GM21423 (cell line): ENCODE measurements at regions not wholly inside any gene's neighbourhood (a gene's known extent, or its start where the extent isn't known, plus 50 kb on each side); places are given as distances from the start of the nearest gene placed in this dataset.

Source experiments
- ATAC-seq: cut with Tn5 transposase; IDR thresholded peaks from one replicate; pipeline ENCODE4 v1.9.1; 2021; ENCODE audit warnings: mild to moderate bottlenecking, moderate library complexity; ENCODE audit not compliant: unreplicated experiment

DNA sequence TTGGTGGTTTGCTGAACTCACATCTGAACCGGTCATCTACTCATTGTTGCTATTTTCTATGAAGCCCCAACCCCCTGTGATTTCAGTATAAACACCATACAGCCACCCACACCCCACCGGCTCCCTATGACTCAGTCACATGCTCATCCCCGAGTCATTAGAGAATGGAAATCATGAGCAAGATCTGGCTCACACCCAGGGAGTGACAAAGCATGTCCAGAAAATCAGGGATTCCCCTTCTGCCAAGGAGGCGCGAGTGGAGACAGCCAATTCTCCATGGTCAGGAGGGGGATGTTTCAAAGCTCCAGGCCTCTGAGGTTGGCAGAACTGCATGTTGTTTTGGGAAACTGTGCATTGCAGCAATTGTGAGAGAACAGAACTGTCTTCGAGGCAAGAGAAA, 657.5 kb upstream of the TBX3 start:
- ATAC-seq, result no peak

DNA sequence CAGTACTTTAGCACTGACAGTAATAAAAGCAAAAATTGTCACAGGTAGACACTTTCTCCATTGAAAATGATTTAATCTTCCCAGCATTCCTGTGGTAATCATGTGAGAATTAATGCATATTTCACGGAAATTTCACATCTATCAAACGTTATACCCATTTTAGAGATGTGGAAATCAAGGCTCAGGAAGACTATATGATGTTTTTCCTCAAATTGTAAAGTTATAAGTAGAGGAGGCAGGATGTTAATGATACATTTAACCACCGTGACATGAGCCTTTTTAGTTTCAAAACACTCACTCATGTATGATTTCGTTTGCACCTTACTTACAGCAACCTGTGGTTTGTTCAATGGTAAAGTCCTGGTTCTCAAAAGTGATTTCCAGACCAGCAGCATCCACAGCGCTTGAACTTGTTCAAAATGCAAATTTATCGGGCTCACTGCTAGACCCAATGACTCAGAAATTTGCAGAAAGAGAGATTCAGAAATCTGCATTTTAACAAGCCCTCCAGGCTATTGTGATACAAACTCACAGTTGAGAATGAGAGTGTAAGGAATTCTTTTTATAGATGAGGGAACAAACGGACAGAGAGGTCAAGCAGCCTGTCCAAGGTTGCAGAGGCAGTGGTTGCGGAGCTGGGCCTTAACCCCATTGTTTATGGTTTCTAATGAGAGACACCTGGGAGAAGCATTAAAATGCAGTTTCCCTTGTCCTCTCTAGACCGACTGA, 654.8 kb upstream of the TBX3 start:
- ATAC-seq, result no peak

DNA sequence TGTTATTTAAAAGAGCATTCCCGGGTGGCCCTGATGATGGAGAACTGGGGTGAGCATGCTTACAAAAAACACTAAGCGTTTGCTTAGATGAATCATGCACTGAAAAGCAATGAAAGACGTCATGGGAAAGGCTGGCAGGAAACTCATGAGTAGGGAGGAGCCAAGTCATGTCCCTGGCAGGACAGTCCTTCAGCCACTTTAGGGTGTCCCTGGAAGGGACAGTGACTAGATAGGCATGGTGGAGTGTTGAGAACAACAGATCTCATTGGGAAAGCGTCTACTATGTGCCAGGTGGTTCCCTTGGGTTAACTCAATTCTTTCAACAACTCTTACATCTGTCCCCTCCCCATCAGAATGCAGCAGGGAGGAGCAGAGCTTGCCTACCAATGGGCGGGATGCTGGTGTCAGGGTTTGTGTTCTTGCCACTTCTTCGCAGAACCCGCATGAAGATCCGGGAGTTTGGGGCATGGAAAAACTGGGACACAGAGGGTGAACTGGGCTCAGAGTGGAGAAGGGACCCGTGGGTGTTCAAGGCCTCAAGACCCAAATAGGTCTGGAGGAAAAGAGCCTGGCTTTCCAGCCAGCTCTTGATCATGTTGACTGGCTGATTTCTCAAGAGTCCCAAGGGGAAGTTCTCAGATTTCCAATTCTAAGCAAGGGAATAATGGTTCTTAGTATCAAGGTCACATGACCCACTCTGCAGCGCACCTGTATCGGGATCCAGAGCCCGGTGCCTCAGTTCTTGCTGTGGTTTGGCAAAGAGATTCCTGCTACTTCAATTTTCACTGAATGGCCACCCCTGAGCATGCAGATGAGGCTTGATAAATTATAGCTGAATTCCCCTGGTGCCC, 653.9 kb upstream of the TBX3 start:
- ATAC-seq, result no peak

DNA sequence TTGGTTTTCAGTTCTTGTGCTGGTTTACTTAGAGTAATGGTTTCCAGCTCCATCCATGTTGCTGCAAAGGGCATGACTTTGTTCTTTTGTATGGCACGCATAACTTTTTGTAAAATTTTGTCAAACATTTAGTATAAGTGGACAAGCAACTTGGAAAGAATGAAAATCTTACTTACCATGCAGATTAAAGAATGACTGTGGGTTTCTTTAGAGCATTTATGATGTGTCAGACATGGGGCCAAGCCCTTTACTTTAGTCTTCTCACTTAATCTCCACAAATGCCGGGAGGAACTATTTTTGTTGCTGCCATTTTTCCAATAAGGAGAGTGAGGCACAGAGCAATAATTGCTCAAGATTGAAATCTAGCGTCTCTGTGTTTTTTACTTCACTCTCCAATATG, 652.5 kb upstream of the TBX3 start:
- no peak for ATAC-seq

DNA sequence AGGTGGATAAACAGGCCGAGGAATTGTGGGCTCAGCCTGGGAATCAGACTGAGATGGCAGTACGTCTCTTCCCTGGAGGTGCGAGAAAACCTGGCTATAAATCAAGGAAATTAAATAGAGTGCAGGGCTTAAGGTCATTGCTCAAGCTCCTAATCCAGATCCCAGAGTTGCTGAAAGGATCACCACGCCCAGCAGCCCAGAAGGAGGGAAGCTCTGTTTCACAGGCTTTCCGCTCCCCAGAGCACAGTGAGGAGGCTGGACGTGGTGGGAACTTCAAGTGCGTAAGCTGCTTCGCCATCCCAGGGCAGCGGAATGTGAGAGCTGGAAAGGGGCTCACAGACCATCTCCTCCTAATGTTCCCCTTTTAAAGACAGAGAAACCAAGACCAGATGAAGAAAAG, 651.6 kb upstream of the TBX3 start:
- ATAC-seq, result no peak

DNA sequence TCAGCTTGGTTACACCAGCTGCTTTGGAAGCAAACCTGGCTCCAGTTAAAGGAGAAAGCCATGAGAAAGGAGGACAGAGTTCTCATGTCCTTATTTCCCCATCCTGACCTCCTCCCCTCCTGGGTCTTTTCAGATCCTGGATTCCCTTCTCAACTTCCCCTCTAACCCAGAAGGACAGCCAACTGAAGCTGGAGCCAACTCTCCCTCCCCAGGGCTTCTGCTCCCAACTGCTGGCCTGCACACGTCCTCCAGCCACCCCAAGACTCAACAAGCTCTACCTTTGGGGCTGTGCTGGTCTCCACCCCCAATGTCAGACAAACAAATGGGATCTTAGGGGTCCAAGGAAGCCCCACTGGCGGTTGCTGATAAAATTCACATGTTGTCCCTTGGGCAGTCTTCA, 651.1 kb upstream of the TBX3 start:
- no peak for ATAC-seq

DNA sequence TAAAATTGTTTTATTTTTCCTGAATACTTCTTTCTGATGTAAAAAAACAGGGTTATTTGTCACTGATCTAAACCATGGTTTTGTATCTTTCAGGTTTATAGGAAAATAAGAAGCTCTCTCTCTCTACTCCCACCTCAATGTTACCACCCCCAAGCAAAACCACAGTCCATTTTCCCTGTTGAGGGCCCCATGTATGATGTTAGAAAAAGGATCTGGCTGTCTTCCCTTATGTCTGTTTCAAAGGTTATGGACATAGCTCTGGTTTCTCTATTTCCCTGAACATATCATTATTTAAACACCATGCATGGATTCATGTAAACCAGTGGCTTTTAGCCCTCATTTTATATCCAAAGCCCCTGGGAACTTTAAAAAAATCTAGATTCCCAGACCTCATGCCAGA, 649.0 kb upstream of the TBX3 start:
- no peak for ATAC-seq

DNA sequence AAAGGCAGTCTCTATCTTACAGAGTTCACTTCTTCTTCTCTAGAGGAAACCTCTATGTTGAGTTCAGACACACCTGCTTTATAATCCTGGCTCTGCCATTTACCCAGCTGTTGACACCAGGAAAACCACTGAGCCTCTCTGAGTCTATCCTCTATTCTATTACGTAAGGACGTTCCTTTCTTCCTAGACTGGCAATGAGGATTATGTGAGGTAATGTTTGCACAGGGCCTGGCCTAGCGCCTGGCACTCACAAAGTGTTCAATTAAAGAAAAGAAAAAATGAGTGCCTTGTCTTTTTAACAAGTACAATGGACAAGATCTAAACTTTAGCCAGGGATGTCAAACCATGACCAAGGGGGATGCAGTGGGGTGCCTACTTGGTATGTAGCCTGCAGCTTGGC, 641.9 kb upstream of the TBX3 start:
- ATAC-seq, result no peak

DNA sequence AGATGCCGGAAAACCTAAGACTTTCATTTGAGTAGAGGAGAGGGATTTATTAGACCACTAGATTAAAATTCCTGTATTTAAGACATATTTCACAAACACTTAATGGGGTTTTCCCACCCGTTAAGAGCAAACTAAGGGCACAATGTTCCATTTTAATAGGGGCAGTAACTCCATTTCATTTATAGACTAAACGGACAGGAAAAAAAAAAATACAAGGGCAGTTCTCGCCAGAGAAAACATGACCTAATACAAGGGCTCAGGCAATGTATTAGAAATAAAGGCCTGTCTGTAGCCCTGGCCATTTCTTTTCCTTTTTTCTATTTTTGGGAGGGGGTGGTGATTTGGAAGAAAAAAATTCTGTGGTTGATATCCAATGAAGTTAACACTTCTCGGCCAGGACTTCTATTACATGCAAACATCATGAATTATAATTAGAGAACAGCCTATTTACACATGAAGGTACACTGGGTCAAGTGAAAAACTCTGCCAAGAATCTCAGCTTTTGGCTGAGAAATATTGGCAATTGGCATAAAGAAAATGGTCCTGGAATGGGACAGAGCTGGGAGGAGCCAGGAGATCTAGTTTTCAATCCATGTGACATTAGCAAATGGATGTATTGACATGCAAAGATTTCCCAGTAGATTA, 641.1 kb upstream of the TBX3 start:
- ATAC-seq, result no peak

DNA sequence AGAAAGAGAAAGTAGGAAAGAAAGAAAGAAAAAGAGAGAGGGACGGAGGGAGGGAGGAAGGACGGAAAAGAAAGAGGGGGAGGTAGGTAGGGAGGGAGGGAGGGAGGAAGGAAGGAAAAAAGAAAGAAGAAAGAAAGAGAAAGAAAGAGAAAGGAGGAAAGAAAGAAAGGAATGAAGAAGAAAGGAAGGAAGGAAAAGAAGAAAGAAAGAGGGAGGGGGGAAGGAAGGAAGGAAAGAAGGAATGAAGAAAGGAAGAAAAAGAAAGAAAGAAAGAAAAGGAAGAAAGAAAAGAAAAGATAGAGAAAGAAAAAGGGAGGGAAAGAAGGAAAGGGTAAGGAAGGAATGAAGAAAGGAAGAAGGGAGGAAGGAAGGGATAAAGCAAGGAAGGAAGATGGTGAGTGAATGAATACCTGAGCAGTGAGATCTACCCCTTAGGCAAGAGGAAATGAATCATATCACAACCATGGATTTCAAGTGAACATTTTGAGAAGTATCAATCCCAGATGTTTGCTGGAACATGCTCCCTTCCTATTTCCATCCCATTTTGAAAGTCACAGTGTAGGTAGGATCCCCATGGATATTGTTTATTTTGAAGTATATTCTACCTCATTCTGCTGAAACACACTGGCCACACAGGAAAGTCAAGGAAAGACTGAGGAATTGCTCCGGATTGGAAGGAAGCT, 639.4 kb upstream of the TBX3 start:
- ATAC-seq, result no peak

DNA sequence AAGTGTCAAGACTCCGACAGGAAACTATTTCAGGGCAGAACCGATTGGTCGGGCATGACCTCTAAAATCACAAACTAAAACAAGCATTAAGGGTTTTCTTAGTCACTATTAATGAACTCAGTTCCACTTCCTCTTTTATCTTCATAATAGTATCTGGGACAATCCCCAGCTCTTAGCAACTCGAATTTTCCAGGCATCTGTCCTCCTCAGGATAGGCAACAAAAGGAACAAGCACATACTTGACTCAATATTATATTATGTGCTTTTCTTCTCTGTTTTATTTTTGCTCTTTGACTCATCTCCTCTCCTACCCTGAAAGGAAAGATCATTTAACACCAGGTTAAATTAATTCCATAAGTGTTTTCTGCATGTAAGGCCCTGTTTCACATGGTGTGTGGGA, 638.3 kb upstream of the TBX3 start:
- peak; percentile 88 for ATAC-seq

DNA sequence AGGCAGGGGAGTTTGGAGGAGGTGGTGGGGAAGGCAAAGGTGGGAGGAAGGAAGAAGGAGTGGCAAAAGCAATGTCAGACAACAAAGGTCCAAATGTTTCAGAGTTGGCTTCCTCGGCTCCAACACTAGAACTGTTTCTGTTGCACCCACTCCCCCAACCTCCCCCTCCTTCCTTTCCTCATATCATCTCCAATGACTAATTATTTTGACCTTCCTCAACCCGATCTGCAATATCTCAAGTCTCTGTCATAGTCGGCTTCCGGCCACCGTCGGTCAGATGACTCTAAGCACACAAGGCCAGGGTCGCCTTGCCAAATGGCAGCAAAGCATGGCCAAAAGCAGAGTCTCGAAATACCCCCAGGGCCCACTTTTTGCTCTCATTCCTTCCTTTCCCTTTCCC, 637.0 kb upstream of the TBX3 start:
- no peak for ATAC-seq

DNA sequence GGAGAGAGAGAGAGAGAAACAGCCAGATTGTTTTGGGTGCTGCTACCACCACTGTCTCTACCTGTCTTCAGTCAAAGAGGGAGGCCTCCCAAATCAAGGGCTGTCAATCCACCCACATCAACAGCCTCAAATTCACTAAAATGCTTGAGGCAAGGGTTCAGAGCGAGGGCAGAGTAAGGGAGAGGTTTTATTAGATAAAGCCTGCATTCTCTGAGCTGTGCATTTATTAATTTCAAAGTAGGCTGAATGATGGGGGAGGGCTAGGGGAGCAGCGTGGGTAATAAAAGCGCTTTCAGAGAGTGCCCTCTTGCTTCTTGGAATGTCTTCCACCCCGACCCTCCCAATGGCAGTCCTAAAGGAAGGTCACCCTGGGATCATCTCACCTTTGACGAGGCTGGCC, 636.5 kb upstream of the TBX3 start:
- no peak for ATAC-seq

DNA sequence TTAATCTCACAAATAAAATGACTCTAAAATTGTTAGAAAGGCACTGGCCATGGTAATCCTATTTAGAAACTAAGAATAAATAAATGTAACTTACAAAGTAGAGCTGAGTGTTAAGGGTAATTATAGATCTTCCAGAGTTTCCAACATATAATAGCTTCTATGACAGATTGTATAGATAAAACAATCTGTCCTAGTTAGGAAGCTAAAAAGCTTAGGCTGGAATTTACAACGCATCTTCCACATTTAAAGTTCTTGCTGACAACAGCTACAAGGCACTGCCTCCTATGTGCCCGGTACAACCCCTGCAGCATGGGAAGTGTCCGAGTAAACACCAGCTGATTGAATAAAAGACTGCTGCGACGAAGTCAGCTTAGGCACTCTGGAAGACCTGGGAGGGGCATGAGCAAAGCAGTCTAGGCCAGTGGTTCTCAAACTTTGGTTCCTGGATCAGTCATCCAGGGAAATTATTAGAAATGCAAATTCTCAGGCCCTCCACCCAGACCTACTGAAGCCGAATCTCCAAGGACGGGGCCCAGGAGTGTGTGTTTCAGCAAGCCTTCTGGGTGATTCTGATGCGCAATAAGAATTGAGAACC, 635.6 kb upstream of the TBX3 start:
- no peak for ATAC-seq

DNA sequence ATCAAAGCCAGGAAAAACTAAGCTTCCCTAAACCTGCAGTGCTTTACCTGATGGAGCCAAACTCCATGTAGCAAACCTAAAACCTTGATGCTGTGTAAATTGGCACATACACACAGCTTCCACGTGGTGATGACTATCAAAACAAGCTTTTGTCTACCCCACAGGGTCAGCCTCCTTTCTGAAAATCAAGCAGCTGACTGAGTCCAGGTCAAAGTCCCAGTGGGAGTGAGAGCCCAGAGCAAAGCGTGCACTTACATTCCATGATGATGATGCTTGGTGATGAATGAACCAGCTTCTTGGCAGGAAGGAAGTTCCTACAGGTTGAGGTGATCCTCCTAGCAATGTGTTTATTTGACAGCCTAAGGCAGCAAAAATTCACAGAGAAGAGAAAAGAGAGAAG, 630.0 kb upstream of the TBX3 start:
- no peak for ATAC-seq

DNA sequence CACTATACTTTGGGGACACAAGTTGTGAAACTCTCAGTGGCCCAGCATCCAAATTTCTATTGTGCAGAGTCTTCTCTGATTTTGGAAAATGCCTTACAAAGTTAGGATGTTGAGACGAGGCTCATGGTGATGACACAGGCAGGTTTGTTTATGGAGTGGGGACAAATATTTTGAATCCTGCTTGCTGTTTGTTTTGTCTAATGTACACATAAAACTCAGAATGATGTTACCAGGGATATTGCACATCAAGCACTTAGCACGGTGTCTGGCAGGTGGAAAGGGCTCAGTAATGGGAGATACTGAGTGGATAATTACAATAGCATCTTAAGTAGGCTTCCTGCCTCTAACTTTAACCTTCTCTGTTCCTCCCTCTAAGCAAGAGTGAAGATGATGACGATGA, 628.9 kb upstream of the TBX3 start:
- no peak for ATAC-seq

DNA sequence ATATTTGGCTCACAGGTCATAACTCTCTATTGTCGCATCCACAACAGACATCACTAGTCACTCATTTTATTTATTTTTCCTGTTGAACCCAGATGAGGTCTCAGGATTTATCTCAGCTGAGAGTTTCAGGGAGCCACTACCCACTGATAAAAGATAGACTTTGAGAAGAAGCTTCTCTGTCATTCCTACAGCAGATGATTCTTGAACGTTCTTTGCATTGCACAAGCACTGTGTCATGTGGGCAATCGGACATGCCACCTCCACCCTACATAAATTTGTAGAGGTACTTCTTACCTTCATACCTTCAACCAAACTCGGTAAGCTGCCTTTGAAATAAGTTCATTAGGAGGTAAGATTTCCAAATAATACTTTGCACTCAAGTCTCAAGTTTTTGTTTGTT, 627.9 kb upstream of the TBX3 start:
- ATAC-seq, result no peak

DNA sequence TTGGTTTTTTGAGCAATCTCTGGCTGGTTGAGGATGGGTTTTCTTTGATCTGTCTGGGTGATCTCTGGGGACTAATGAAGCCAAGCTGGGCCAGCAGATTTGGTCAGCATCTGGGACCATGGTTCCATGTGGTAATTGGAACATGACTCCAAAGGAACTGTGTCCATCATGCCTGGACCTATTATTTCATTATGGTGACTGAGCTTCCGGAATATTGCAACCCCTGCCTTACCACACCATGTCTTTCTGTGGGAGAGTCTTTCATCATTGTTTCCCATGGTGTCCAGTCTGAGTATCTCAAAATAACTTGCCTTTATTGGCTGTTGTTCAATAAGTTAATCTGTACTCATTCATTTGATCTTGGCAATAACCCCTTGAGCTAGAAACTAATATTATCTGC, 624.9 kb upstream of the TBX3 start:
- ATAC-seq, result no peak

DNA sequence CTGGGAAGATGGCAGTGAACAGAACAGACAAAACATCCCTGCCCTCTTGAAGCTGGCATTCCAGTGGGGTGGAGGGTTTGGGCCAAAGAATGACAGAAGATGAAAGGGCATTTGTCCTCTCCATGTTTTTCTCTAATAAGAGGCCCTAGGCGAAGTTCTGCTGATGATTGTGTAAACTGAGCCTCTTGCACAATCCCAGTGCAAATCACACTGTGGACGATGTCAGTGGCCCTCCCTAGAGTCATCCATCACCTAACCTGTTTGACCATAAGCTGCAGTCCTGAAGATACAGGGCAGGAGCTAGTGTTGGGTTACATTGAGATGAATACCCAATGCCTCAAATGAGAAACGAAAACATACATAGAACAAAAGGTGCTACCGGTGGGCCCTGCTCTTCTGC, 622.4 kb upstream of the TBX3 start:
- no peak for ATAC-seq

DNA sequence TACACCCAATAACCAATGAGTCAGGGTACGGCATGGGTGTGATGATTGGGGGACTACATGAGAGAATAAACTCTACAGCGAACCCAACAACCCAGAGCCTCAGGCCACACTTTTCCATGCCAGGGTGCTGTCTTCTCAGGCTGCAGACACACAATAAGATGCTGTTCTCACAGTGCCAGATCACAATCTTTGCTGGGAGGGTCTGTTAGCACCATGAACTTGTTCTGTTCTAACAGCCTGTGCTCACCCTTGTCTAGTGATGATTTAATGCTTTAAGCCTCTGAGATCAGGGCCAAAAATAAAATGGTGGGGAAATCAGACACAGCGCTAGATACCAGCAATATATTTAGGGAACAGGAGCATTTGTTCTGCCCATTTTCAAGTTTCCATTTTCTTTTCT, 621.9 kb upstream of the TBX3 start:
- ATAC-seq, result no peak

DNA sequence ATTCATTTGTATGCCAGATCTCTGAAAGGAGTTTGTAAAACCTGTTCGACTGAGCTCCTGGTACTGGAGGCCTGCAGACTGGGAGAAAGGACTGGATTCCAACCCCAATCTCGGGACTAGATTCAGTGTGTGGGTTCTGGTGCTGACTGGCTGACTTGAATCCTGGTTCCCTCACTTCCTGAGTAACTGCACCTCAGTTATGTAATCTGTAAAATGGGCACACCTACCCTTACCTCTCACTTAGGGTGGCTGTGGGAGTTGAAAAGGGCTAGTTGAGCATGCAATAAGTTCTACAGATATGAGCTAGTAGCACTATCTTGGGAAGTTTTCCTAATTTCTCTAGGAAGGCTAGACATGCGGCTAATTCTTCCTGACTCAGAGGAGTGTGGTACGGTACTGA, 621.3 kb upstream of the TBX3 start:
- no peak for ATAC-seq
